Activated CD4-positive, CD25-positive, alpha-beta regulatory T cell (primary cell): ENCODE measurements at regions not wholly inside any gene's neighbourhood (a gene's known extent, or its start where the extent isn't known, plus 50 kb on each side); places are given as distances from the start of the nearest gene placed in this dataset.
"Not testable (repeated sequence)": the region's sequence is repeated elsewhere in the genome, so short reads cannot be mapped to it uniquely, and the experiment has no call there.

Experiments used
- DNase-seq, 4 experiments: peaks; one replicate each; lab custom pipeline; 2025; lab: John Stamatoyannopoulos, UW

DNA sequence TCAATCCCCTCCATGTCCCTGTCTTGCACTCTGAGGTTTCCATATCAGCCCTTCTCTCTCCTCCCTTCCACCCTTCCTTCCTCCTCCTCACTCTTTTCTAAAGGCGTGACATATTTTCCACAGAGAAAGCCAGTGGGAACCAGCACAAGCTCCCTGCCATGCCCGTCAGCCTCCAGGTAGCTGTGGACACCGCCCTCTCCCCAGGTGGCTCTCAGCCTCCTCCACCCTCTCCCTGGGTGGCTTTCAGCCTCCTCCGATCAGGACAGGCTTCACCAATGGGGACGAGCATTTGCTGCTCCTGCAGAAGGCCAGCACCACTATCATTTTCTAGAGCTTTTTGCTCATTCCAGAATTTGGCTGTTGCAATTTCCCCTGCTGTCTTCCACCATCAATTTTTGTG, 236.6 kb downstream of the GADD45G start:
- DNase-seq = no peak

DNA sequence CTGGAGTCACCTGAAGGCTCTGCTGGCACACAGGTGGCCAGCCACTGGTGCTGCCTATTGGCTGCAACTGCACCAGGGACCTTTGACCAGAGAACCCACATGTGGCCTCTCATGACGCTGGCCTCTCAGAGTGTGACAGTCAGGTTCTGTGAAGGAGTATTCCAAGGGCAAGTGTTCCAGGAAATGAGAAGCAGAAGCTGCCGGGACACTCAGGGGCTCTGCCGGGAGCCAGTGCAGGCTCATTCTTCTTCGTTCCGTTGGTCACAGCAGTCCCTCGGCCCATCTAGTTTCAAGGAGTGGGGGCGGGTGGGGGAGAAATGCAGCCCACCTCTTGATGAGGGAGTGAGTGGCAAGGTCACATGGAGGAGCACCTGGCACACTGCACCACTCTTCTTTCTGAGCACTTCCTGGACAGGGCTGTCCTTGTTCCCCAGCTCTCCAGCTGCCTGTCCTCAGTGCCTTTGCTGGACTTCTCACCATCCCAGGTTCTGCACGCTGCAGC, 237.5 kb downstream of the GADD45G start:
- no peak for DNase-seq

DNA sequence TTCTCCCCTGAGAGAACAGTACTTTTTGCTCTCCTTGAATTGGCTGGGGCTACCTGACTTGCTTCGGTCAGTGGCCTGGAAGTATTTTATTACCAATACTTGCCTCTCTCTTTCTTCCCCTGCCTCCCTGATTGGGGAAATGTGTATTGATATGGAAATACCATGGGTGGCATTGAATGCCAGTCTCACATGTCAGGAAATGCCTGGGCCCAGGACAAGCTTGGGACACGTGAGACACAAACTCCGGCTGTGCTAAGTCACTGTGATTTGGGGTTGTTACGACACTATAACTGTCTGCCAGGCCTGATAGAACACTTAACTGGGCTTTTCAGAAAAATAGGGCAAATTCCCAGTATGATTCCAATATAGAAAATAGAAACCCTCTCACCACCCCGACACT, 238.3 kb downstream of the GADD45G start:
- DNase-seq = no peak

DNA sequence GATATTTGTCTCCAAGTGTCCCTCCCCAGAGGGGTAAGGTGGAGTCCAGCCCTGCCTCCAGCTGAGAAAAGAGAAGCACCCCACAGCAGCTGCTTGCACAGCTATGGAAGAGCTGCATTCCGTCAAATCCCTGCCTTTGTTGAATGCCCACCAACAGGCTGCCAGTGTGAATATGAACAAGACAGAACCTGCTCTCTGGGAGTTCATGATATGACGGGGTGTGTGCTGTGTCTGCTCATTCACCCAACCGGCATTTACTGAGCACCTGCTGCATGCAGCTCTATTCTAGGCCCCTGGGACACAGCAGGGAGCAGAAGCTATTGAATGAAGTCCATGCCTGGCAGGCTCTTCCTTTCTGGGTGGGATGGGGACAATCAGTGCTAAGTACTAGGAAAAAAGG, 238.8 kb downstream of the GADD45G start:
- DNase-seq = no peak

DNA sequence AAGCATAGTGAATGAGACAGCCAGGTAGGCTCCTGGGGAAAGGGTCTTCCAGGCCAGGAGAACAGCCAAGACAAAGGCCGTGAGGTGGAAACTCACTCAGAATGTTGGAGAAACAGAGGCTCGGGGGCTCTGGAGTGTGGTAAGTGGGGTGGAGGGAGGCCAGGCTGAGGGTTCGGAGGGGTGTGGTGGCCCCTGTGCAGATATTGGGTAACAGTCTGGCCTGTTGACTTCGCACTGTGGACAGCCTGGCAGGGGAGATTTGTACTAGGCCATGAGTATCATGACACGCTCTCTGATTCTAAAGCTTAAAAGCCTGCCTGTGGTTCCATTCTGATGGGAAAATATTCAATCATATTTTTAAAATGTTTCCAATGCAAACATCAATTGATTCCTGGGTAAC, 239.3 kb downstream of the GADD45G start:
- no peak for DNase-seq

DNA sequence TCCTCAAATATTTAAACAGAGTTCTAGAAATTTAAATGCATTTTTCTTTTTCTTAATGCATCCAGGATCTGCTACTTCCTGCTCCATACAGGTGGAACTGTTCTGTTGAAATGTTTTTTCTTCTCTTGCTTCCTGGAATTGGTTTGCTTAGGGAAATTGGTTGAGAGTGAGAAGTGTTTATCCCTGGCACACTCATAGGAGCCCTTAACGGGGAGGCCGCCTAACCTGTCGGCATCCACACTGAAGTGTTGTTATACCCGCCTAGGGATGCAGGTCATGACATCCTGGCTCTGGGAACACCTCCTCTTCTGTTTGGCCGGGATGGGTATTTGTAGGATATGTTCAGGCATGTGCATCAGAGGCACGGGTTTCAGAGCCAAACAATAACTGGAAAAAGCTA, 239.7 kb downstream of the GADD45G start:
- no peak for DNase-seq

DNA sequence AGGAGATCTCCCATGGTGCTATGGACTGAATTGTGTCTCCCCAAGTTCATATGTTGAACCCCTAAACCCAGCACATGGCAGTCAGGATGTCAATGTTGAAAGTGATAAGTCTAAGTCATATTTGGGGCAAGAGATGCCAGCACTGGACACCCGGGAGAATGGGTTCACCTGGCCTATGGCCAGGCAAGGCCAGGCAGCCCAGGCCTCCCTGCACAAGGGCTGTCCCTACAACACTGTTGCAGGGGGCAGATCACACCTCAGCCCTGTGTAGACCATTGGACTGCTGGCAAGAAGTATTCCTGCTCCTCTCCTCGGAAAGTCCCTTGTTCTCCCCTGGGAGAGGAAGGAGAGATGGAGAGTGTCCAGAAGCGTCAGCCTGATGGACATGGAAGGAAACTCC, 240.5 kb downstream of the GADD45G start:
- no peak for DNase-seq

DNA sequence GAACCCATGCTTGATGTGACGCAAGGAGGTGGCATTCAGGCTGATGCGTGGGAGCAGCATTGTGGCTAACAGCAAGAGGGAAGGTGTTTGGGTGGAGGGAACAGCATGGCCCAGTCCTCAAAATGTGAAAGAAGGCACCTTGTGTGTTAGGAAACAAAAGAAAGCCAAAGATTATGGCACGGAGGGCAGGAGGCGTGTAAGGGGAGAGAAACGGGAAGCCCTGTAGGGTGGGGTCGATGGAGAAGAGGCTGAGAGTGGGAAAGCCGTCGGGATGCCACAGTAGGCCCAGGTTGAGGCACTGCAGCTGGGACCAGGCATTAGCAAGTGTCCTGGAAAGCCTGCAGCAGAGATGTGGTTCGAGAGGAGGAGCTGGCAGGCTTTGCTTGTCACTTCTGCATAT, 241.1 kb downstream of the GADD45G start:
- no peak for DNase-seq

DNA sequence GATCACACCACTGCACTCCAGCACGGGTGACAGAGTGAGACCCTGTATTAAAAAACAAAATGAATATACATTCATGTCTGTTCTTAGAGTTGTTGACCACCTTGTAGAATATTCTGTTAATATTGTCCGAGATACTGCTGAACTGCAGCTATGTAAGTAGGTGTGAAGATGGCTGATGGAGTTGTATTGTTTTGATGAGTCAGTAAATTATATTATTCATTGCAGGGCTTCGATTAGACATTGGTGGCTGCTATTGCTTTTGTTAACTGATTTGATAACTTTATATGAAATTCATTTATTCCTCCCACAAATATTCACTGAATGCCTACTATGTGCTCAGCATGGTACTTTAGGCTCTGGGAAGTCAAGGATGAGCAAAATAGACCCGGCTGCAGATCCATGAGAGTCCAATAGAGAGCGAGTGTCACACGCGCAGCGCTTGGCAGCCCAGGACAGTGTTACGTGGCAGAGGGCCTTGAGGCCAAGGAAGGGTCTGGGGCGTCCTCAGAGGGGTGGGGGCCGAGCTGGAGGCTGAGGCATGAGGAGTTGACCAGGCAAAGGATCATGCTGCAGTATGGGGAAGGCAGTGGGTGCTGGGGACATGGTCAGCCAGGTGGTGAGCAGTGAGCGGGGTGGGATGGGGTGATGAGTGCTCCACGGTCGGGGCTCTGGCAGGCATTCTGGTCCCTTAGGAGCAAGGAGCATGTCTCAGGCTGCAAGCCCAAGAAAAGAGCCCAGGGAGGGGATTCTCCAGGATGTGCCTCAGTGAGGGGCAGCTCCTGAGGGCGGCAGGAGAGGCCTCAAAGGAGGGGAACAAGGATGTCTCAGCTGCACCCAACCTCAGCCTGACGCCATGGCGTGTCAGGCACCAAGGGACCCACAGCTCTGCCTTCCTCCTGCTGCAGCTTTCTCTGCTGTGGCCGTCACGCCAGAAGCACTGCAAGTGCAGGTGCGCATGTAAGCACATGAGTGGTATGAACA, 243.5 kb downstream of the GADD45G start:
- no peak for DNase-seq

DNA sequence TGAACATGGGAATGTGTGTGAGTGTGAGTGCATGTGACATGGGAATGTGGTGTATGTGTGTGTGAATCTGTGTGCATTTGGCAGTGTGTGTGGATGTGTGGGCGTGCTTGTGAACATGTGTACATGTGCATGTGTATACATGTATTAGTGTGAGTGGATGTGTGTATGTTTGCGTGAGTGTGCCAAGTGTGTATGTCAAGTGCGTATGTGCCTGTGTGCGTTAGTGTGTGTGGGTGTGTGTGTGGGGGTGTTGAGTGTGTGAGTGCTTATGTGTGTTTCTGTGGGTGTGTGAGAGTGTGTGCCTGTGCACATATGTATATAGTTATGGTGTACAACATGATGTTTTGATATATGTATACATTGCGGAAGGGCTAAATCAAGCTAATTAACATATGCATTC, 244.3 kb downstream of the GADD45G start:
- no peak for DNase-seq

DNA sequence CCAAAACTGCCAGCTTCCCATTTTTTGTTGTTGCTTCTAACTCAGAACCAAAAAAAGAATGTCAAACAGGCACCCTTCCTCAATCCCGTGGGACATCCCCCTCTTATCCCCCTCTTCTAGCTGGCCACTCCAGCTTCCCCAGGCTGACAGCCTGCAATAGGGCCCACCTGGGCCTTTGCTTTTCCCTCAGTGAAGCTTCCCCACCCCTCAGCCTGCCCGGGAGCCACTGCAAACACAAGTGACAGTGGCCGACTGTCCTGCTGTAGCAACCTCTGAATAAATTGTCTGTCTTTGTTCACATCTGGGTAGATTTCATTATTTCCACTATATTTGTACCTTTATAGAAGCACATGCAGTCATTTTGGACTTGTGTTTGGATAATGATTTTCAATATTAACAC, 245.3 kb downstream of the GADD45G start:
- no peak for DNase-seq

DNA sequence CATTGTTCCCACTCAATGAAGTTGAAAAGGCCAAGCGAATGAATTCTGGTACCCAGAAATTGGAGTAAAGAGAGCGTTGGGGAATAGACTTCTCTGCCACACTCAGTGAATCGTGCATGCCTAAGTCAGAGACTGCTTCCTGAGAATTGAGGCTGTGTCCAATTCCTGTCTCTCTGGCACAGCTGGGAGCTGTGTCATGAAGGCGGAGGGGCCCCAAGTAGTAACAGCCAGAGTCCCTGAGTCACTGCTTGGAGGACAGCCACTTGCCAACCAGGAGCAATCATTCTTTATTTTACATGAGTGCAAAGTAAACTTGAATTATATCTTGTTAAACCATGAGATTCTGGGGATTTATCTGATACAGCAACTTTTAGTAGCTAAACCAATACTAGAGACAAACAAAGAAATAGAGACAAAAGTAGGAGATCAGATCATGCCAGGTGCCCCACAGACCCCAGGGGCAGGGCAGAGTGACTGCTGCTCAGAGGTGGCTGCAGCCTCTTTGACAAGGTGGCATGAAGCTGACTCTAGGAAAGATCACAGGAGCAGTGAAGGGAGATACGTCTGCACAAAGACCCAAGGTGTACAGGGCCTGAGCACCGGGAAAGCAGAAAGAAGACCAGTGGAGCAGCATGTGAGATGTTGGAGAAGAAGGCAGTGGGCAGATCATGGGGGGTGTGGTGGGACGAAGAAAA, 246.0 kb downstream of the GADD45G start:
- DNase-seq = no peak

DNA sequence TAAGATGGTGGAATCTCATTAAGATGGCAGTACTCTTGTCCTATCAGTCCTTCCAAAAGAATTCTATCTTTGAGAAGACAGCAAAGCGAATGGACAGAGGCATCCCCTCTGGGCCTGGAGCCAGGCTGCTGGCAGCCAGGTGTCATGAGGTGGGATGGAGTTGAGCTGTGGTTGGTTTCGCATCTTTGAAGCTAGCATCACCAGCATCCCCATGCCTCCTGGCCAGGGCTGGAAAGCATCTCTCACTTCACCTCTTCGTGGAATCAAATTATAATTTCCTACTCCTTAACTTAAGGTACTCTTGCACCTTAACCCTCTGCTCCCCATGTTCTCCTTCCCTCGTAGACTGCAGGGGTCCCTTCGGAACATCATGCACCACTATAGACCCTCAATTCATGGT, 248.3 kb downstream of the GADD45G start:
- DNase-seq = no peak

DNA sequence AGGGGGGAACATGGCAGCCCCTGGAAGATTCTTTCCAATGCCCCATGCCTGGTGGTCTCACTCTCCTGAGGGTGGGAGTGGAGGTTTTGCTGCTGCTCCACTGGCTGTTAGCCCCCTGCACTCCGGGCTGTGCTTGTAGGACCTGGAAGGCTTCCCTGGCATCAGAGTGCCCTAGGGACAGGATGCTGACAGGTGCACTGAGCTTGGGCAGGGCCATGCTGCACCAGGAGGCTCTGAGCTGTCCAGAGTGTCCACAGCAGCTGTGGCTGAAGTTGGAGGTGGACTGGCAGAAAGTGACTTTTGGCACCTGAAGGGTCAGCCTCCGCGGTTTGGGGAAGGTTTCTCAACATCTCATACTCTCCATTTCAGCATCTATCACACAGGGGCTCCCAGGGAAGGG, 249.1 kb downstream of the GADD45G start:
- no peak for DNase-seq

DNA sequence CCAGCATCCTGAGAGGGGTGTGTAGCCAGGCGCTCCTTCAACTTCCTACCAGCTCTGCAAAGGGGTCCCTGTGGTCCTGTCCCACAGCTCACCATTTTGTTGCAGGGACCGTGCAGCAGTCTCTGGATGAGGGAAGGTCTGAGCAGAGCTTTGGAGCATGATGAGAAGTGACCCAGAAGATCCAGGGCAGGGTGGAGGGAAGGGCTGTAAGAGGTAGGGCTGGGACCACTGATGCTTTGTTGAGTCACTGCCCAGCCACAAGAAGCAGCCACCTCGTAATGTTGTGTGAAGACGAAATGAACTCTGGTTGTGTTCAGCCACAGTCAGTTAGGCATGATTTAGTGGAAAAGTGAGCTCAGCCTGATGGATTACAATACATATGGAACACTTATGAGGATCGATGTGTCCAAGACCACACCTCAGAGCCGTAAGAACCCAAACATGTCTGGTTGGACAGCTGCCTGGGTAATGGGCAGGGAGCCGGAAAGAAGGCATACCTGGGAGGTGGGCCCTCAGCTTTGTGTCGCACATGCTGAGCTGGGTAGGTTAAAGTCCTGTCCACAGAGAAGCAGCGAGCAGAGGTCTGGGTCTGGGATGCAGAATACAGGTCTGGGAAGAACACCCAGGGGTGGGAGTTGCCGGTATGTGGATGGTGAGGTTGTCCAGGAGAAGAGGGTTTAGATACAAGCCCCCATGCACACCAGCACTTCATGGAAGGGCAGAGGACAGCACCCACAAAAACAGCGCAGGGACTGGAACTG, 250.1 kb downstream of the GADD45G start:
- no peak for DNase-seq

DNA sequence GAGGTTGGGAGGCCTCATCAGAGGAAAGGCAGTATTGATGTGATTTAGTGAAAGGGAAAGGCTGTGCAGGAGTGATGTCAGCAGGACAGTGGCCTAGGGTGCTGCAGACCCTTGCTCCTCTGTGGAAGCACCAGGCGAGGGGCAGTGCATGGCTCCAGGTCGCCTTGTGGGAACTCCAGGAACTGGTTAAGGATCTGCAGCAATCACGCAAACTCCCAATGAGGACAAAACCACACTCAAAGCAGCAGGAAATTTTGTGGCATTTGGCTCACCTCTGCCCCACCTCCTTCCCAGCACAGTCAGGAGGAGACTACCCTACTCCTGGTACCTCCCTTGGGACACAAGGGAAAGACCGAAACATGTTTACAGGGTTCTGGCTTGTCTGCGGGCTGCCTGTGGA, 251.5 kb downstream of the GADD45G start:
- not testable (repeated sequence) for DNase-seq

DNA sequence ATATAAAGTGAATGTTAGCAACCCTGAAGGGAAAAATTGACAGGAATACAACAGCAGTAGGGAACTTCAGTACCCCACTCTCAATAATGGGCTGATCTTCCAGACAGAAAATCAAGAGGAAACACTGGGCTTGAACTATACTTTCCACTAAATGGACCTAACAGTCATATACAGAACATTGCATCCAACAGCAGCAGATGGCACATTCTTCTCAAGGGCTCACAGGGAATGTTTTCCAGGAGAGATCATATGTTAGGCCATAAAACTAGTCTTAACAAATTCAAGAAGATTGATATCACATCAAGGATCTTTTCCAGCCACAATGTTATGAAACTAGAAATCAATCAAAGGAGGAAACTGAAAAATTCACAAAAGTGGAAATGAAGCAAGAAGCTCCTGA, 252.1 kb downstream of the GADD45G start:
- not testable (repeated sequence) for DNase-seq

DNA sequence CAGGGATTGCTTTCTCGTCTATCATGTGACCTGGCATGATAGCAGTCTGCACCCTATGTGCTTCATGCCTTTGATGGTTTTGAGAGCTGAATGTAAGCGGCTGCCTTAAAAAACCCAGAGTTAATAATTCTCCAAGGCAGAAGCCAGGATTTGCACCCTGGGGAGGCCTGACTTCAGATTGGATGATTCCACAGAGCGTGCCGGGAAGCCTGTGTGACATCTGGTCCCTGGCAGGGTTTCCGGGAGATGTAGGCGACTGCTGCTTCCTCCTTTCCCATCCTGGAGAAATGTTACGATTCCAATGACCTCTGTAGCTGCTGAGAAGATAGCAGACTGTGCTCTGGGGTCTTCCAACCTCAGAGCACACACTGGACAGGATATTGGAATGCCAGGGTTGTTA, 255.0 kb downstream of the GADD45G start:
- not testable (repeated sequence) for DNase-seq

DNA sequence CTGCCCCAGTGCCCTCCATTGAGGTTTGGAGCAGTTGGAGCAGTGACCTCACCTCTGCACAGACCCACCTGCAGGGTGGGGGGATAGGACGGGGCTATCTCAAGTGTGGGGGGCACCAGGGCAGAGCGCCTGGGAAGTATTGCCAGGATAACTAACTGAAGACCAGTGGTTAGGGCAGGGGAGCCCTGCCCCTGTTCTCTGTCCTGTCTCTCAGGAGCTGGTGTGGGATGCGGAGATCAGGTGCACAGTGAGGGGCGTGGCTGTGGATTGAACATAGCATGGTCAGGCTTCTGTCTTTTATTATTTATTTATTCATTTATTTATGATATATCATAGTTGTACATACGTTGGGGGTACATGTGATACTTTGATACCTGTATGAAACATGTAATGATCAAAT, 256.6 kb downstream of the GADD45G start:
- DNase-seq = not testable (repeated sequence)

DNA sequence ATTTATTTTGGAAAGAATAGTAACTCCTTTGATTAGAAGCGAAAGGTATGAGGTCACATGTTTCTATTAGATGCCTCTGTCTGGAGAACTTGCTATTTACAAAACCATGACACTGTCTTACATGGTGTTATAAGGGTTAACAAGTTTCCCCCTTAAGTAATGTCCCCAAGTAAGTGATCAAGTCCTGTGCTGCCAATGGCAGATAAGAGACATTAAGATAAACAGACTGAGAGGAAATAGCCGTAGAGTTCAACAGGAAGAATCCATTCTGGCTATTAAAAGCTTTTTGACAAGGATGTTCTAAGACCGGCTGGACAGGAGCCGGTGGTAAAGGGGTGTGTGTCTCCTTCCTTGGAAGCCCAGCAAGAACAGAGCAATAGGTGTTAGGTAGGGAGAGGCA, 257.5 kb downstream of the GADD45G start:
- DNase-seq = no peak

DNA sequence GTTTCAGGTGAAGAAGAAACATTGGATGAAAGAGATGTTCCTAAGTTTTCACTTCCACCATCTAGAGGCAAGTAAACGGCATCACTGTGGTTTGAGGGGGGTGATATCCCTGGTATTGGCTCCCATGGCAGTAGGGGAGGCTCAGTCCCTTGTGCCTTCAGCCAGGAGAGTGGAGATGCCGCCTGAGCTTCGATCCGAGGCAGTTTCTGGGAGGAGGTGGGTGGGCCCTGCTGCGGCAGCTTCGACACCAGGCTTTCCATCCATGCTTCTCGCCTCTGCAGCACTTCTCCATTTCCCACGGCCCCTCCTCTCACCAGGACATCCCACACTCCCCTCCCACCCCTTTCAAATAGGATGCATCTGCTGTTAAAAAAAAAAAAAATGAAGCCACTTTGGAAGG, 258.3 kb downstream of the GADD45G start:
- no peak for DNase-seq

DNA sequence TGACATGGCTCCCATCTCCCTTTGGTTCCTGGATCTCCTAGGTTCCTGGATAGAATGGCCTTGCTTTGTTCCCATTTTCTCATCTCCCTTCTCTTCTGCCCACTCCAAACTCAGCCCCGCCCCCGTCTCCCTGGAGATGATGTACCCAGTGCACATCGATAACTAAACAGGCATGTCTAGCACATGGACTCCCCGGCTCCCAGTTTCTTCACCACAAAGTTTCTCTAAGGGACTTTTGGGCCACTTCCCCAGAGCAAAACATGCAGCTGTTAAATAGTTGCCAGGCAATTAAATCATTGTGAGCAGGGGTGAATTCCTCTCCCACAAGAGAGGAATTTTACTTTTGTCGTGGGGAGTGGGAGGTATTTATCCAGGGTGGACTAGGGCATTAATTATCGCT, 259.0 kb downstream of the GADD45G start:
- no peak for DNase-seq
